UCSD-AML1 (cell line): ENCODE measurements at regions not wholly inside any gene's neighbourhood (a gene's known extent, or its start where the extent isn't known, plus 50 kb on each side); places are given as distances from the start of the nearest gene placed in this dataset.

ENCODE experiments used
- DNase-seq: peaks from one replicate; lab custom pipeline; 2025; ENCODE audit not compliant: unreplicated experiment; lab: John Stamatoyannopoulos, UW

GRCh38 chr21:38556390-38556789, 58.1 kb upstream of the ERG start:
- no peak for DNase-seq

- no peak for DNase-seq
These were observed 62.9 kb upstream of the ERG start for GRCh38 chr21:38561205-38561604.

- no peak for DNase-seq
These were observed 63.6 kb upstream of the ERG start for GRCh38 chr21:38561613-38562581.

GRCh38 chr21:38567335-38567969, 69.2 kb upstream of the ERG start:
- DNase-seq, result no peak

- DNase-seq, result no peak
These were observed 69.7 kb upstream of the ERG start for GRCh38 chr21:38567970-38568360.

GRCh38 chr21:38569733-38570132, 71.5 kb upstream of the ERG start:
- DNase-seq, result no peak

- DNase-seq, result no peak
These were observed 72.3 kb upstream of the ERG start for GRCh38 chr21:38570596-38570995.

- DNase-seq, result no peak
These were observed 76.8 kb upstream of the ERG start for GRCh38 chr21:38574895-38575575.

- DNase-seq, result no peak
These were observed 79.6 kb upstream of the ERG start for GRCh38 chr21:38577887-38578286.

- DNase-seq, result no peak
These were observed 92.4 kb upstream of the ERG start for GRCh38 chr21:38590449-38591217.

GRCh38 chr21:38591218-38591537, 92.9 kb upstream of the ERG start:
- DNase-seq, result no peak

- no peak for DNase-seq
These were observed 98.2 kb upstream of the ERG start for GRCh38 chr21:38596264-38597042.

GRCh38 chr21:38597421-38597820, 99.1 kb upstream of the ERG start:
- no peak for DNase-seq

- DNase-seq, result no peak
These were observed 100.1 kb upstream of the ERG start for GRCh38 chr21:38598413-38598812.

- DNase-seq, result no peak
These were observed 101.2 kb upstream of the ERG start for GRCh38 chr21:38599381-38599975.

- DNase-seq, result no peak
These were observed 101.8 kb upstream of the ERG start for GRCh38 chr21:38600106-38600505.

- DNase-seq, result no peak
These were observed 107.0 kb upstream of the ERG start for GRCh38 chr21:38605236-38605635.

GRCh38 chr21:38609580-38609979, 111.3 kb upstream of the ERG start:
- DNase-seq, result no peak

GRCh38 chr21:38610623-38611251, 112.5 kb upstream of the ERG start:
- no peak for DNase-seq

GRCh38 chr21:38611277-38611676, 113.0 kb upstream of the ERG start:
- DNase-seq, result no peak
